Pons (tissue), 1 donor: ENCODE measurements at regions not wholly inside any gene's neighbourhood (a gene's known extent, or its start where the extent isn't known, plus 50 kb on each side); places are given as distances from the start of the nearest gene placed in this dataset.

Experiments
- DNase-seq: peaks from one replicate; pipeline ENCODE4 v3.0.0-alpha.2; 2016; ENCODE audit warnings: low spot score

DNA sequence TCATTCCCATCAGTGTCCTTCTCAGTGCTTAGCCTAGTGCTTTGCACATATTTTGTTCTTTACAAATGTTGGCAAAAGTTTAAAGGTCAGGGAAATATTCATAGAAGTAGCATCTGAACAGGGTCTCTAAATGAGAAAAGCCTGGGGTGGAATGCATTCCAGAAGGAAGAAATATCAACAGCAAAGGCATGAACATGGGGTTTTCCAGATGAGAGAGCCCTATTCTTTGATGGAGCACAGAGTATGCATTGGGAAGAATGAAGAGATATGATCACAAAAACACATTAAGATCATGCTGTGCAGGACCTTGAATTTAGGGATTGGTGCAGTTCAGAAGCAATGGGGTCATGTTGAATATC lies 140.2 kb downstream of the SNX19 start:
- DNase-seq: no peak

DNA sequence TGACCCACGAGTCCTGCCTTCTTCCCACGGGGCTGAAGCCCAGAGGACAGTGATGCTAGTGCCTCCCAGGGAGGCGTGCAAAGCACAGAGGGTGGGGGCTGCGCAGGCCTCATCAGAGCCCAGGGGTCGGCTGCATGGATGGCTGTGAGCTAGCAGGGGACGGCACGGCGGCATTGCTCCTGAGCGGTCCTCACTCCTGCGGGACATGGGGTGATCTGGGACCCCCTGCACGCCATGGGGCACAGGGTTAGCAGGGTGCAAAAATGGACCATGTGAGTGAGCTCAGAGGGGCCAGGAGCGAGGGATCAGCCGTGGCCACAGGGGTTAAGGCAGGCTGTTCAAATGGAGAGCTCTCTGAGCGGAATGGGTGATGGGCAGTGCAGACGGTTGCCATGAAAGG lies 138.3 kb downstream of the SNX19 start:
- no peak for DNase-seq

- no peak for DNase-seq
Measured at GRCh38 chr11:130778705-130779104, 137.6 kb downstream of the SNX19 start.

GRCh38 chr11:130779267-130779666 lies 137.0 kb downstream of the SNX19 start:
- no peak for DNase-seq

- no peak for DNase-seq
Measured at GRCh38 chr11:130779943-130780342, 136.3 kb downstream of the SNX19 start.

GRCh38 chr11:130780437-130780836 lies 135.8 kb downstream of the SNX19 start:
- DNase-seq: no peak

DNA sequence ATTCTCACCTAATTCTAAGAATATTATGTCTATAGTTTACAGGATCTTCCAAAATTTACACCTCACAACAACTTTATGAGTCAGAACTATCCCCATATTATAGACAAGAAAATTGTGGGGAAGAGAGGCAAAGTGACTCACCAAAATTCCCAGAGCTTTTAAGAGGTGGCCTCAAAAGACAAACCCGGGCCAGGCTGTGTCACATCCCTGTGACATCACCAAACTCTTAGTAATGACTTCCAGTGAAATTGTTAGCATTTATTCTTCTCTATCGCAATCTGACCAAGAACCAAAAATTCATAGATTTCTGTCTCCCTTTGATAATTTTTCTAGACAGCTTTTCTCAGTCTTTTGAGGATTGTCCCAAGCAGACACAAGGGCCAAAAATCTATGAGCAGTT lies 134.3 kb downstream of the SNX19 start:
- no peak for DNase-seq

DNA sequence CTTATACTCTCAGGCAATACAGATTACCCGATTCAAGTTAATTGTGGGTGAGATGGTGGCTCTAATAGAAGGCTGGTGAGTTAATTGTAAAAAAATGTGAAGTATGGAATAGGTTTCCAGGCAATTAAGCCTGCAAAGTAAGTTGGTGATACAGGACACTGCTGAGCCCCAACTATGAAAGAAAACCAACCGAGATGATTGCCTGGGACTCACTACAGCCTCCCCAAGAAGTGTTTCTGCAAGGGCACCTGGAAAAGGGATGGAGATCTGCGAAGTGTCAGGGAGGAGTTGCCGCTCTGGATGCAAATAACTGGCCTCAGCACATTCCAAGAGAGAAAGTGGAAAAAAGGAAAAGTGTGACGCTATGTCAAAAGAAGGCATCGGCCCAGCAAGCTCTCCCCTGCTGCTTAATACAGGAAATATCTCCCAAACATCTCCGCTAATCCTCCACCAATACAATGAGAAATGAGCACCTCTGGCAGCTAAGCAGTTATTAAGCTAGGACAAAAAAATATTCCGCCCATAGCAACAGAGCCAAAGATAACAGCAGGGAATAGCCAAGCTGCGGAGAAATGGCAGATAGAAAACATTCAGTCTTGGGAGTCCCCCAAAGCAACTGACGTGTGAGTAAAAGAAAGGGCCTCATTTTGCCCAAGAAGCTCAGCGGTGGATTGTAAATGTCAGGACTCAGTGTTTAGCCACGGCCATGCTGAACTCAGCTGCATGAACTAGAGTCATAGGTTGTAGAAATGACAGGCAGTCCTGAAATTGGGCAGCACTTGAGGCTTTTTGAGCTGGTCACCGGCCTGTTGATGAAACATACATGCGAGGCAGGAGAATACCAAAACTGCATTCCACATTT lies 133.7 kb downstream of the SNX19 start:
- no peak for DNase-seq

DNA sequence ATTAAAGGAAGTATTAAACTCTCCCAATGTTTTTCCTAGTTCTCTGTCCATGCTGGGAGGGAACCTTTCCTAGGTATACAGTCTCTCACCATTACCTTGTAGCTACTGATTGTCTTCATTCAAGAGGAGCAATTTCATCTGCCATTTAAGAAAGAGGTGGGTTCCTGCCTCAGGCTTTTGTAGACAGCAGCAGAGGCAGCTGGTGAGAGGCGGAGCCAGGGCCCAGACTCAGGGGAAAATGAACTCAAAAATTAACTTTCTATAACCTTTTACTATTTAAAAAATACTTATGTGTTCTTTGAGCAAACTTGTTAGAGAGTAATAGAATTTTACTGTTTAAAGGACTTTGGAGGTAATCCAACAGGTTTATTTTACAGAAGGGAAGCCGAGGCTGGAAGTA lies 133.0 kb downstream of the SNX19 start:
- DNase-seq: no peak

DNA sequence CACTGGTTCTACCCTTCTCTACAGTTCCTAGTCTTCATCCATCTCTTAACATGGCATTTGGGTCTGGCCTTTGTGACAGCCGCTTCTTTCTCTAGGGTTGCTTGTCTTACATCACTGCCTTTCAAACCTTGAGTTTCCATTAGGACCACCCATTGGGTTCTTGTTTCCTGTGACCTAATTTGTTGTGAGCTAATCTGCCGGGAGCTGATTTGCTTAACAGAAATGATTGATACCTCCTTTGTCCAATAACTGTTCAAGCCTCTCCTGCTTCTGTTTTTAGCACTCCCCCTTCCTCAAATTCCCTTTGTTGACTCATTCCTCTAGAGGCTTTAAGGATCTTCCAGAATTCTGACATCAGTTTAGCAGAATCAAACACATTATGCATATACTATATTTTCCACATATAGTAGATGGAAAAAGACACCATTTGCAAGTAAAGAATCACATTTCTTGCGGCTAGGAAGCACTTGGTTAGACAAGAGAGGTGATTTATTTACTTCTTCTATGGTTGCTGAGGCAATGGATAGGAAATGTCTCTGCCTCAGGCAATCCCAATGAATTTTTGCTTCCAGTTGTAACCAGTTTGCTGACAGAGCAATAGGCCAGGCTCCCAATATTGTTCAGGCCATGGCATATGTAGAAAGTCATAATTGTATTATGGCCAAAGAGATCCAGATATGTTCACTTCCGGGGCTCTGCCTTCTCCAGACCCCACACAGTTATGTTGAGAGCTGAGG lies 130.7 kb downstream of the SNX19 start:
- no peak for DNase-seq

GRCh38 chr11:130786586-130786985 lies 129.7 kb downstream of the SNX19 start:
- no peak for DNase-seq

GRCh38 chr11:130787092-130787616 lies 129.1 kb downstream of the SNX19 start:
- no peak for DNase-seq

- DNase-seq: no peak
Measured at GRCh38 chr11:130787973-130788570, 128.2 kb downstream of the SNX19 start.

- no peak for DNase-seq
Measured at GRCh38 chr11:130789056-130789640, 127.1 kb downstream of the SNX19 start.

GRCh38 chr11:130790689-130791088 lies 125.6 kb downstream of the SNX19 start:
- DNase-seq: no peak

- DNase-seq: no peak
Measured at GRCh38 chr11:130792772-130793171, 123.5 kb downstream of the SNX19 start.

DNA sequence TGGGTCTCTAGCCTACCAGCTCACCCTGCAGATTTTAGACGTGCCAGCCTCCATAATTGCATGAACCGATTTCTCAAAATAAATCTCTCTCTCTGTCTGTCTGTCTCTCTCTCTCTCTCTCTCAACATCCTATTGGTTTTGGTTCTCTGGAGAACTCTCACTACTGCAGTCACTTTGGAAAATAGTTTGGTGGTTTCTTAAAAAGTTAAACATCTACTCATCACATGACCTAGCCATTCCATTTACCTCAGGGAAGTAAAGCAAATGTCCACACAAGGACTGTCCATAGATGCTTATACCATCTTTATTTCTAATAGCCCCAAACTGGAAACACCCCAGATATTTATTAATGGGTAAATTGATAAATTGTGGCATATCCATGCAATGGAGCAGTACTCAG lies 119.5 kb downstream of the SNX19 start:
- DNase-seq: no peak

- no peak for DNase-seq
Measured at GRCh38 chr11:130798280-130798679, 118.0 kb downstream of the SNX19 start.

DNA sequence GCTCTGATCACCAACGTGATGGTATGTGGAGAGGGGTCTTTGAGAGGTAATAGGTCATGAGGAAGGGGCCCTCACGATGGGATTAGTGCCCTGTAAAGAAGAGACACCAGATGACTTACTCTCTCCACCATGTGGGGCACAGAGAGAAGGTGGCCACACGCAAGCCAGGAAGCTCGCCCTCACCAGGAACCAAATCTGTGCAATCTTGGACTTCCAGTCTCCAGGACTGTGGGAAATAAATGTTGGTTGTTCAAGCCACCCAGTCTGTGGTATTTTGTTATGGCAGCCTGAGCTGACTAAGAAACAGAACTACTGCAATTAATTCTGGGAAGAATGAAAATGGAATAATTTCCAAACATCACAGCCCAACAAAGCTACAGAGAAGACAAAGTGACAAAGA lies 117.5 kb downstream of the SNX19 start:
- DNase-seq: no peak

- no peak for DNase-seq
Measured at GRCh38 chr11:130801333-130802122, 114.8 kb downstream of the SNX19 start.

DNA sequence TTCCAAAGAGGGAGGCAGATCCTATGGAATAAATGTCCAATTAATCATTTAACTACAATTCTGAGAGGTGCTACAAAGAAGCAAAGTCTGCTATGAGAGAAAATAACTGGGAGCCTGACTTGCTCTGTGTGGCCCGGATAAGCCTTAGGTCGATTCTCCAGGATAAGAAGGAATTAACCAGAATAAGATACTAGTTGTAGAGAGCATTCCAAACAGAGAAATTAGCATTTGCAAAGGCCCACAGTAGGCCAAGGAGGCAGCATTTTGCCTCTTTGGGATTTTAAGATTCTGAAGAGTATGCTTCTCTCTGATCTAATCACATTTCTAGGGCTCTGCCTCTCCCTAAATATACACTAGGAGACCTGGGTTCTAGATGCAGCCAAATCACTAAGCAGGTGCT lies 113.7 kb downstream of the SNX19 start:
- no peak for DNase-seq
